ENCODE measurements at regions not wholly inside any gene's neighbourhood (a gene's known extent, or its start where the extent isn't known, plus 50 kb on each side); places are given as distances from the start of the nearest gene placed in this dataset.

- DNase-seq (ENCODE audit: low spot score), result no peak
Measured at GRCh38 chr2:216575465-216575864, 57.8 kb upstream of the IGFBP2 start.

DNA sequence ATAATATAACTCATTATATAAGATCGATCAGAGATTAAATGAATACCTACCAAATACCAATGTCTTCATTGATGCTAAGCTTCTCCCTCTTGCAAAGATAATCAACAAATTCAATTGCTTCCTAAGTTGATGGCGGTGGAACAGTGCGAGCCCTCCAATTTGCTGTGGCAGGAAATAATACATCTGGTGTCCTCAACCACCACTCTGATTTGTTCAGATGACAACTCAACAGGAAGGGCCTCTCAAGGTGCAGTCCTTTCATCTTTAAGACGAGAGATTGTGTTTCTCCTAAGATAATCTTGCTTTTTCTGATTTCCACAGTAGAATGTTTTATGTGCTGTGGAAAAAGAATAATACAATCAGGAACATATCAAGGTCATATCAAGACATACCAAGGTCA is 56.6 kb upstream of the IGFBP2 start:
- DNase-seq (ENCODE audit: low spot score), result no peak

DNA sequence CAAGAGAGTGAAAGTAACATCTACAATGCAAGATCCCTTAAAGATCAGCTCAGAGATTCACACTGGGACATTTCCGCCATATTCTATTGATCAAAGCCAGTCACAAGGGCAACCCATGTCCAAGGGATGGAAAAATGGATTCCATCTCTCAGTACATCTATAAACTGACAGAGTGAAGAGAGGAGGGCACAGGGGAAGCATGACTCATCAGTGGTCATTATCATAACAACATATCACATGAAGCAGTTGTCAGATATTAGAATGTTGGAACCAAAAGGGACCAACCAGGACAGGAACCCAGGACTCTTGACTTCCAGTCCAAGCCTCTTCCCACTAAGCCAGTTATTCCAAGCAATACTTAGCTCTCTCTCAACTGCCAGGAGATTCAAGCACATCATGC is 54.9 kb upstream of the IGFBP2 start:
- DNase-seq (ENCODE audit: low spot score), result peak; percentile 26

DNA sequence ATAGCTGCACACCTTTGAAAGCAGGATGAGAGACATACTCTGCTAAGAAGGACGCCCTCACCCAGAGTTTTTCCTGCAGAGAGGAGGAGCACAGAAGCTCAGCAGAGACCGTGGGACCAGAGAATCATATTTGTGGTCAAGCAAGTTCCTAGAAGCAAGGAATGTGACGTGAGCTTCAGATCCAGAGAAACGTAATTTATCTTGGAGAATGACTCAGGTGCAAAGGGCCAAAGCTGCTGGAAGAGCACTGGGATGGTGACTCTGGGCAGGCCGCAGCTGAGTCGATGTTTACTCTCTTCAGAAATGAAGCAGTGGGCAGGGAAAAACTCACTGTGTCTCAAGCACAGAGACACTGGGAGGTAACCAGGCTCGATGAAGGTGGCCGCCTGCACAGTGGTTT is 50.1 kb upstream of the IGFBP2 start:
- DNase-seq (ENCODE audit: low spot score), result peak; percentile 43
